Loucy (cell line): ENCODE measurements at regions not wholly inside any gene's neighbourhood (a gene's known extent, or its start where the extent isn't known, plus 50 kb on each side); places are given as distances from the start of the nearest gene placed in this dataset.

ENCODE experiments used
- CTCF ChIP-seq: fragments of 200-600 bp; sonication (generic); conservative IDR thresholded peaks from 2 replicates; pipeline ENCODE4 v1.5.1; 2014; ENCODE audit warnings: mild to moderate bottlenecking, antibody characterized with exemption, low read length
- EZH2phosphoT487 ChIP-seq: fragments of 200-600 bp; IDR thresholded peaks from 2 replicates; pipeline ENCODE4 v1.6.1; 2018; ENCODE audit warnings: antibody characterized with exemption, mild to moderate bottlenecking, moderate library complexity, borderline replicate concordance

GRCh38 chr12:97821806-97822205, 359.2 kb downstream of the RMST start:
- TF ChIP-seq CTCF (no peak), EZH2phosphoT487 (no peak)
